ENCODE measurements at regions not wholly inside any gene's neighbourhood (a gene's known extent, or its start where the extent isn't known, plus 50 kb on each side); places are given as distances from the start of the nearest gene placed in this dataset.
A peak's percentile ranks its signal among the peaks of the same experiment; 100 is the strongest.

GRCh38 chr14:101131451-101131916, 228.0 kb upstream of the RTL1 start:
- H3K4me3 Mint-ChIP-seq = no peak overlapping the region
- peaks cover 34 to 37% of the 10 kb centered on the region in 2 donors for H3K27me3 Mint-ChIP-seq (ENCODE audit: low read depth in 2 of 2)
- Histone ChIP-seq H3K4me3 (ENCODE audit: low read length) (no peak overlapping the region), H3K4me1 (ENCODE audit: control insufficient read depth, insufficient read depth, low read length) (no peaks in the 10 kb centered on the region), H3K27me3 (ENCODE audit: control insufficient read depth, insufficient read depth, low read length) (no peaks in the 10 kb centered on the region), H3K9me3 (ENCODE audit: control insufficient read depth, insufficient read depth, low read length) (no peaks in the 10 kb centered on the region), H3K27ac (ENCODE audit: low read length) (no peak overlapping the region), H3K36me3 (ENCODE audit: control insufficient read depth, insufficient read depth, low read length) (no peaks in the 10 kb centered on the region)
- no peaks in the 10 kb centered on the region for H3K9me3 Mint-ChIP-seq
- DNase-seq = no peak
- no peak for ATAC-seq
- 76% methylated on average over 7 of the region's 7 CpGs for WGBS (ENCODE audit: insufficient coverage)
- H3K27ac Mint-ChIP-seq = no peak overlapping the region
- H3K36me3 Mint-ChIP-seq = no peaks in the 10 kb centered on the region
- no peak for TF ChIP-seq CTCF (IDR thresholded peaks at IDR 0.05)
- intact Hi-C loops (cut with micrococcal nuclease) = no loop called here
- peaks cover 0 to 3% of the 10 kb centered on the region in 2 donors for H3K4me1 Mint-ChIP-seq

- peaks cover 34 to 37% of the 10 kb centered on the region in 2 donors for H3K27me3 Mint-ChIP-seq (ENCODE audit: low read depth in 2 of 2)
- Histone ChIP-seq H3K27ac (ENCODE audit: low read length) (no peak overlapping the region), H3K4me1 (ENCODE audit: control insufficient read depth, insufficient read depth, low read length) (no peaks in the 10 kb centered on the region), H3K27me3 (ENCODE audit: control insufficient read depth, insufficient read depth, low read length) (no peaks in the 10 kb centered on the region), H3K36me3 (ENCODE audit: control insufficient read depth, insufficient read depth, low read length) (no peaks in the 10 kb centered on the region), H3K9me3 (ENCODE audit: control insufficient read depth, insufficient read depth, low read length) (no peaks in the 10 kb centered on the region), H3K4me3 (ENCODE audit: low read length) (no peak overlapping the region)
- peaks cover 0 to 3% of the 10 kb centered on the region in 2 donors for H3K4me1 Mint-ChIP-seq
- no peak overlapping the region for H3K4me3 Mint-ChIP-seq
- H3K36me3 Mint-ChIP-seq = no peaks in the 10 kb centered on the region
- WGBS (ENCODE audit: insufficient coverage) = 79% methylated on average over 10 of the region's 10 CpGs
- H3K9me3 Mint-ChIP-seq = no peaks in the 10 kb centered on the region
- DNase-seq (peak in 1 of 2 donors; percentile 13), ATAC-seq (no peak)
- TF ChIP-seq CTCF (IDR thresholded peaks at IDR 0.05) = no peak
- H3K27ac Mint-ChIP-seq = no peak overlapping the region
- intact Hi-C loops (cut with micrococcal nuclease) = no loop called here
Observed at GRCh38 chr14:101132051-101132571, 228.6 kb upstream of the RTL1 start.

- H3K9me3 ChIP-seq (ENCODE audit: control insufficient read depth, insufficient read depth, low read length) = no peaks in the 10 kb centered on the region
- WGBS (ENCODE audit: insufficient coverage) = 69% methylated on average over 7 of the region's 7 CpGs
- Mint-ChIP-seq H3K4me3 (no peak overlapping the region), H3K27me3 (ENCODE audit: low read depth in 2 of 2) (peaks cover 34 to 37% of the 10 kb centered on the region in 2 donors), H3K9me3 (no peaks in the 10 kb centered on the region), H3K4me1 (peaks cover 0 to 3% of the 10 kb centered on the region in 2 donors), H3K27ac (no peak overlapping the region), H3K36me3 (no peaks in the 10 kb centered on the region)
- no peaks in the 10 kb centered on the region for H3K36me3 ChIP-seq (ENCODE audit: control insufficient read depth, insufficient read depth, low read length)
- ATAC-seq (no peak), DNase-seq (no peak)
- H3K4me1 ChIP-seq (ENCODE audit: control insufficient read depth, insufficient read depth, low read length) = no peaks in the 10 kb centered on the region
- intact Hi-C loops (cut with micrococcal nuclease) = no loop called here
- H3K27ac ChIP-seq (ENCODE audit: low read length) = no peak overlapping the region
- no peak for TF ChIP-seq CTCF (IDR thresholded peaks at IDR 0.05)
- no peaks in the 10 kb centered on the region for H3K27me3 ChIP-seq (ENCODE audit: control insufficient read depth, insufficient read depth, low read length)
- no peak overlapping the region for H3K4me3 ChIP-seq (ENCODE audit: low read length)
Observed at GRCh38 chr14:101132588-101132987, 229.1 kb upstream of the RTL1 start.

GRCh38 chr14:101133068-101133467, 229.5 kb upstream of the RTL1 start:
- intact Hi-C loops (cut with micrococcal nuclease) = no loop called here
- Histone ChIP-seq H3K4me1 (ENCODE audit: control insufficient read depth, insufficient read depth, low read length) (no peaks in the 10 kb centered on the region), H3K9me3 (ENCODE audit: control insufficient read depth, insufficient read depth, low read length) (no peaks in the 10 kb centered on the region), H3K27ac (ENCODE audit: low read length) (no peak overlapping the region), H3K4me3 (ENCODE audit: low read length) (no peak overlapping the region), H3K27me3 (ENCODE audit: control insufficient read depth, insufficient read depth, low read length) (no peaks in the 10 kb centered on the region), H3K36me3 (ENCODE audit: control insufficient read depth, insufficient read depth, low read length) (no peaks in the 10 kb centered on the region)
- H3K36me3 Mint-ChIP-seq = no peaks in the 10 kb centered on the region
- ATAC-seq (no peak), DNase-seq (no peak)
- WGBS (ENCODE audit: insufficient coverage) = 94% methylated on average over 8 of the region's 8 CpGs
- TF ChIP-seq CTCF (IDR thresholded peaks at IDR 0.05) = no peak
- H3K9me3 Mint-ChIP-seq = no peaks in the 10 kb centered on the region
- H3K4me1 Mint-ChIP-seq = peaks cover 0 to 3% of the 10 kb centered on the region in 2 donors
- no peak overlapping the region for H3K27ac Mint-ChIP-seq
- no peak overlapping the region for H3K4me3 Mint-ChIP-seq
- H3K27me3 Mint-ChIP-seq (ENCODE audit: low read depth in 2 of 2) = peaks cover 30 to 36% of the 10 kb centered on the region in 2 donors
